GM23248 (cell line): ENCODE measurements at regions not wholly inside any gene's neighbourhood (a gene's known extent, or its start where the extent isn't known, plus 50 kb on each side); places are given as distances from the start of the nearest gene placed in this dataset.

Experiments
- EZH2 ChIP-seq: fragments of 200-600 bp; sonication (generic); IDR thresholded peaks from 2 replicates; pipeline ENCODE4 v1.6.1; 2018; ENCODE audit warnings: antibody characterized with exemption, mild to moderate bottlenecking; ENCODE audit not compliant: insufficient read depth, poor library complexity, severe bottlenecking
- EZH2phosphoT487 ChIP-seq: fragments of 200-600 bp; sonication (generic); IDR thresholded peaks from 2 replicates; pipeline ENCODE4 v1.6.1; 2018; ENCODE audit warnings: antibody characterized with exemption, moderate library complexity, mild to moderate bottlenecking, low read depth; ENCODE audit not compliant: insufficient read depth

GRCh38 chr20:56929606-56930005 is 300.5 kb downstream of the TFAP2C start:
- TF ChIP-seq EZH2 (no peak), EZH2phosphoT487 (no peak)
